HG02798 (cell line): ENCODE measurements at regions not wholly inside any gene's neighbourhood (a gene's known extent, or its start where the extent isn't known, plus 50 kb on each side); places are given as distances from the start of the nearest gene placed in this dataset.

Experiments used
- ATAC-seq: cut with Tn5 transposase; IDR thresholded peaks from one replicate; pipeline ENCODE4 v1.9.1; 2021; ENCODE audit warnings: mild to moderate bottlenecking; ENCODE audit not compliant: unreplicated experiment, poor library complexity

DNA sequence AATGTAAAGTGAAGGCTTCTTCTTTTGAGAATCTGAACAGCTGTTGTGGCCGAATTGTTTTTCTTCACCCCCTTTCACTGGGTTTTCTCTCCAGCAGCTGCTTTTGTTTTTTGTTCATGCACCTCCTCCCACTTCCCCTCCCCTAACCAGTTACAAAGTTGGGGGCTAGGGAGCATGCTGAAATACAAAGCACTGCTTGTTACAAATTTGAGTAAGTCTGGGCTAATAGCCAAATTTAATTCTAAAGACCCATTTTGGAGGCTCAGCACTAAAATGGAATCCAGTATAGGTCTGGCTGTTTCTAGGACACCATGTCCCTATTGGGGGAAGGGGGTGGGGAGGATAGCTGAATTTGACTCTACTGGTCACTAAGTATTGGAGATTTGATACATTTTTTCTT, 89.2 kb upstream of the GPM6B start:
- no peak for ATAC-seq

DNA sequence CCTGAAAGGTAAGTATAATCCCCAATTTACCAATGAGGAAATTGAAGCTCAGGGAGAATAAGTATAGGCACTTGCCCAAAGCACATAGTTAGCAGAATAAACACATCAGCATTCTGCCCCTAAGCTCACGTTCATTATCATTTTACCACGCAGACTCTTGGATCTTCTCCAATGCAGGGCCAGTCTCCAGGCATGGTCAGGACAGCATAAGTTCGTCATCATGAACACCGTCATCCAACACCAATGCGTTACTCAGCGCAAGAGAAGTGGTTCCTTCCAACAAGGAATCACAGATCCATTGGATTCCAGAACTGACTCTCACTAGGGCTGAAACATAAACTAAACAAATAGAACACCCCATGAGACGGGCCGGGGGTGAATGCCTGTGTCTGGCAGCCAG, 86.5 kb upstream of the GPM6B start:
- ATAC-seq = no peak

DNA sequence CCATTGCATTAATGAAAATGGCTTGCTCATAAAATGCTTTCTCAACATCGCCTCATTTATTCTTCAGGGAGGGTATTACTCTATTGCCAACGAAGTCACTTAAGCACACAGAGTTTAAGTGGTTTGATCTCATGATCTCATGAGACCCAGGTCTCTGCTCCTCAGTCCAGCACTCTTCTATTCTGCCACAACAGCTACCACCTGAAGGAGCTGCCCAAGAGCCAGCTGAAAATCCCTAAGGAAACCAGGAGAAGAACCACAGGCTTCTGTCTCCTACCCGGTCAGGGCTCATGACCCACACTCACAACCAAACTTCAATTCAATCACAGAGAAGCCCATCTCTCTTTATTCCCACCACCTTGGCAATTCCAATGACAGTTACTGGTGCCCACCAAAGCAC, 85.5 kb upstream of the GPM6B start:
- no peak for ATAC-seq

DNA sequence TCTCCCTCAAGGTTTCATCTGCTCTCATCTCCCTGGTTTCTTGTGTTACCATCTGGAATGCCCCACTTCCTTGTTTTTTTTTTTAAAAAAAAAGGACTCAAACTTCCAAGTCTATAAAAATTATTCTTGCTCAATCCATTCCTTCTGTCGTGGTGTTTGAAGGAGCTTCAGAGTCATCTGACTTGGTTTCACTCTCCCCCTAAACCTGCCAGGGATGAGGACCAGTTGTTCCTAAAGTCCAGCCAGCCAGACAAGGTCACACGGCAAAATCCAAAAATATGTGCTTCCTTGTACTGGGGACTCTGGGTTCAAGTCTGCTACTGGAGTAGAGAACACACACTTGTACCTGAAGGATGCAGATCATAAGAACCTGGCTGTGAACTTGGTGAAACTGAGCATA, 84.5 kb upstream of the GPM6B start:
- no peak for ATAC-seq

DNA sequence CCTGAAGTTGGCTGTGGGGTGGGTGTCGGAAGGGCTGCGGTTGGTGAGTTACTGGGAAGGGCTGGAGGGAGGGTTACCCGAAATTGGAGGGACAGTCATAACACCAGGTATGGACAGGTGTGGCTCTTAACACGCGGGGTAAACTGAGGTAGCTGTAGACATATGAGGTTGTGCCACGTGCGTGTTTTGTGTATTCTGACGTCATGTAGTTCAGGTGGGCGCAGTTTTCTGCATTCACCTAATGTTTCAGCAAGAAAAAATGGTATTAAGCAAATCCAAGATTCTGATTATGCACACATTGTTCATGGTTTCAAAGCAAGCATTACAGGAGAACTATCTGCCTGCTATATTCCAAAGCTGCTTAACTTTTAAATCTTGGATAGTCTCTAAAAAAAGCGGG, 83.5 kb upstream of the GPM6B start:
- ATAC-seq = no peak

DNA sequence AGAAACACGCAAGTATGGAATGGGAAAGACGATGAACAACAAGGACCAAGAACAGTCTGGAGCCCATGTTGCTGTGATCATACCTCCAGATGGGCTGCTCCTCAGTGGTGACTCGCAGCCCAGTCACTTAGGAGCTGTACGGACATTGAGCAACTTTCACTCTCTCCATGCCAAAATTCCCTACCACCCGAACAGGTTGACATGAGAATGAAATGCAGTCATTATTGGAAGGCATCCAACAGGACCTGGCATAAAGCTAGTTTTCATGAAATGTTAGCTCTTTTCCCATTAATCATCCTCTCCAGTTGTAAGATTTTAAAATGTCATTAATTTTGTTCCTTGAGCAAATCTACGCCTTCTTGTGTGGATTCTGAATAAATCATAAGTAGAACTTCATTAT, 82.7 kb upstream of the GPM6B start:
- ATAC-seq = no peak

DNA sequence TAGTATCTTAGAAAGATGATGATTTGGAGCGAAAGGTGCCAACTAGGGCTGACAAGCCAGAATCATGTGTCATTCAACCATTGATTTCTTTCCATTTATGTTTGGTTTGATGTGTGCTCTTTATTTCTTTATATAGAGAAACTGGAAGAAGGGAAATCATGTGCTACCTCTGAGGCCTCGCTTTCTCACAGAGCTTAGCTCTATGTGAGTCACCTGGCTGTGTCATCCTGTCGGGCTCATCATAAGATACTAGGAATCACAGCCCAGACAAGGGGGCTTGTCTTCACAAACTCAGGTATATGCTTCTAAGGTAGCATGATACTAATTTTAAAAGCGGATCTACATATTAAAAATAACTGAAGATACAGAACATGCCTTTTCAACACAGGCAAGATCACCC, 81.7 kb upstream of the GPM6B start:
- no peak for ATAC-seq

DNA sequence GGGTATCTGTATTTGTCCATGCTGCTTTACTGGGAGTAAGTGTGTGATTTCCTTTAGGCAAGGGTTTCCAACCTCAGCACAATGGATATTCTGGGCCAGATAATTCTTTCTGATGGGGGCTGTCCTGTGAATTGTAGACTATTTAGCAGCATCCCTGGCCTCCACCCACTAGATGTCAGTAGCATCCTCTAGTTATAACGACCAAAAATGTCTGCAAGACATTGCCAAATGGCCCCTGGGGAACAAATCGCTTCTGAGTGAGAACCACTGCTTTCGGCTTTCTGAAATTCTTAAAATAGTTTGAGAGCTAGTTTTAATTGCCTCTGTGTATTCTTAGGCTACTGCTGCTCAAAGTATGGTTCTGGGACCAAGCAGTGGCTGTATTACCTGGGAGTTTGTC, 81.2 kb upstream of the GPM6B start:
- ATAC-seq = peak; percentile 64

DNA sequence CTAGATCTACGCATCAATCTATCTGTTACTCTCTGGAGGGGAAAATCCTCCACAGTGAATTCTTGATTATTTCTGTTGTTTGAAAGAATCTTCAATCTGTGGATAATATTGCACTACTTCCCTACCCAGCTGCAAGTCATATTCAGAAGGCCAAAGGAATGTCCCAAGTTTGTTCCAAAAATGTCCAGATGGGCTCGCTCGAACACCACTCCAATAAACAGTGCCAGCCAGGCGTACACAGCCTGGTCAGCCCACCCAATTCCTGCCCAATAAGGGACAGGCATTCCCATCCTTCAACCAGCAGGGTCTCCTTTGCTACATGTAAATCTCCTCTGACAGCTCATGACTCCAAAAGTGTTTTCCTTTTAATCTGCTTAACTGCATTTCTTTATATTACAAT, 80.7 kb upstream of the GPM6B start:
- no peak for ATAC-seq

DNA sequence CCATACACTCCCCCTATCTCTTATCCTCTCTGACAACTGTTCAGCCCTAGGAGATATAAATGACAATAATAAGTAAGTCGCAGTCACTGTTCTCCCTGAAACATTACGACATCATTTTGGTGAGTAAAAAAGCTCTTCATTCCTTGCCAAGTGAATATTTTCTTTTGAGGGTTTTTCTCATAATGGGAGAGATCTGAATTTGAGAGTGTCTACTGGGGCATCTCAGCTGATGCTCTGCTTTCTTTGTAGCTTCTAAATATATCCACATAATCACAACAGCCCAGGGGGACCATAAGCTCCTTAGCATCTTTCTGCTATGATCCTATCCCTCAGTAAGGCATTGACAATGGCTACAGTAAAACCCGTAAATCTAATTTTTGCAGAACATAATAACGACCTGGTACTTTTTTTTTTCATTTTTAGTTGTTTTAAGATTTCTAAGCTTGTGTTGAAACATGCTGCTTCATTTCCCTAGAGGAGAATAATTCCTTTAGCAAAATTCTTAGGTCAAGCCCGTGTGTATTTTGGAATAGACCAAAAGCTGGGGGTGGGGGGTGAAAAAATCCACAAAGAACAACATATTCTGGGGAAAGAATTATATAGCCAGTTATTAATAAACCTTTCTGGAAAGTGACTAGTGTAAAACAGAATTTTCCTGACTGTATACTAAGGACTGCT, 78.1 kb upstream of the GPM6B start:
- no peak for ATAC-seq

DNA sequence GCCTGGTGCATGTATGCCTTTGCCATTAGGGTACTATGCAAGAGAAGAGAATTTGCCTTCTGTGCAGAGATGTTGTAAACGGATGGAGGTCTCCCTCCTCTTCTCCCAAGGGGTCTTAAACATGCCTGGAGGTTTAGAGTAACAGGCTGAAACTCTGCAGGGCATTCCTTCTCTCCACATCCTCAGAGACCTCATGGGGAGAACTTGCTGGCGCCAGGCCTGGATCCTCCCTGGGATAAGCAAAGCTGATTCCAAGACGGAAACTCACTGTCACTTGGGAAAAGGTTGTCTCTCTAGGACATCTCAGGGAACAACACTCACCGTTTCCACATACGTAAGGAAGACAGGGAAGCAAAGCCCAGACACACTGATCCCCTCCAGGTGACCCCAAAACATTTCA, 76.9 kb upstream of the GPM6B start:
- no peak for ATAC-seq

DNA sequence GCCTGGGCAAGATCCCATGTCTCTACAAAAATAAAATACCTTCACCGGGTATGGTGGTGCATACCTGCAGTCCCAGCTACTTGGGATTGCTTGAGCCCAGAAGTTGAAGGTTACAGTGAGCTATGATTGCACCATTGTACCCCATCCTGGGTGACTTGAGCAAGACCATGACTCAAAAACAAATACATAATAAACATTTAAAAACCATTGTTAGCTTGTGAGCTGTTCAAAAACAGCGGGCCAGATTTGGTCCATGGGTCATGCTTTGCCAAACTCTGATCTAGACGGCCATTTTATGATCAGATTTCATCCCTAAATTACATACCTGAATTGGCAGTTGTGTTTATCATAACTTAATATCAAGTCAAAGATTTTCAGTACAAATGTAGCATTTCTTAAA, 76.0 kb upstream of the GPM6B start:
- no peak for ATAC-seq

DNA sequence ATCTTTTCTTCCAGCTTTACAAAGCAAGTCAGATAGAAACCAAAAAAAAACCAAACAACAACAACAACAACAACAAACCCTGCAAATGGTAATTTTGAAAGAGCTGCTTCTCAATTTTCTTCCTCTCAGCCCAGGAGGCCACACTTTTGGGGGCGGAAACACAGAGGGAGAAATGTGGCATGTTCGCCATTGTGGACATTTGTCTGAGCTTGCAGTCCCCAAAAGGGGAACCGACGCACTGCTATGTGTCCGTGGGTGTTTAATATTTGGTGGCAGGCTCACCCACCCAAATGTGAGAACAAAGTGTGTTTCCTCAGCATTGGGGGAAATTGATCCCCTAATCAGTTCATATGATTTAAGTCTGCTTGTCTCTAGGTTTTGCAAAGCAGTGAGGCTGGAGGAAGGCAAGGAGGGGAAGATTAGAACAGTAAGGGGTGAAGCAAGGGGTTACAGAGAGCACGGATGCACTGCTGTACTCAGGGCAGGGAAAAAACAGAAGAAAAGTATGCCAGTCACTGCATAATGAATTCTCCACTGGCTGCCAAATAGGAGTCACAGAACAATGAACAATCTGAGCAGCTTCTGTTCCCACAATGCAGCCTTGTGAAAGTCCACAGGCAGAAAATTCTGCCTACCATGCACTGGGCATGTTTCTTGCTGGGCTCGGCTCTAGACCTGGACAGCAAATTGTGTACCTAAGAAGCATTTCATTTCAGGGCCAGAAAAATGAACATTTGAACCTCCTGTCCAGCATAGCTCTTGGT, 74.7 kb upstream of the GPM6B start:
- ATAC-seq = no peak

DNA sequence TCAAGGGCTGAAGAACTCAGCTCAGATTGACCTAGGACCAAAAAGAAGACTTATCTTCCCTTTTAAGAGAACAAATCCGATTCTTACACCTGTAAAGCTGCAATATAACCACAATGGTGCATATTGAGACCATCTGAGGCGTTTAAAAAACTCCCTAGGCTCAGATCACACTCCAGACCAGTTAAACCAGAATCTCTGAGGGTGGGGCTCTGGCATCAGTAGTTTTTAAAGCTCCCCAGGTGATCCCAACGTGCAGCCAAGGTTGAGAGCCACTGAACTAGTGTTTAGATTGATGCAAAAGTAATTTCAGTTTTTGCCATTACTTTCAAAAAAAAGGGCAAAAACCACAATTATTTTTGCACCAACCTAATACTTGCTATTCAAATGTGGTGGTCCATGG, 73.9 kb upstream of the GPM6B start:
- ATAC-seq = no peak

DNA sequence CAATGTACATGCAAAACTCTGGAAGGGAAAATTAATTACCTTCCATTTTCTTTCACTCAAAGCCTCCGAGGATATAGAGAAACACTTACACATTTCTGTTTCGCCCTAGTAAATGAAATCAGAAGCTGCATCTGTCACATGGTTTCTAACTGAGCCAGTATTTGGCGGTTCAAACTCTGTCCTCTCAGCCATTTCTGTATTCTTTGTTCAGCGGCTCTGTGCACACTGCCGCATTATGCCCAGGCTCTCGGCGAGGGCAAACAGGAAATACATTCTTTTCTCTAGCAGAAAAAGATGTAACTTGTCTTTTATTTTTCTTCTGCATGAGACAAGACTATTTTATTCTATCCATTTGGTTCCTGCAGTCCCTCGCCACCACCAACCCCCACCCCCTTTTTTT, 71.4 kb upstream of the GPM6B start:
- no peak for ATAC-seq

DNA sequence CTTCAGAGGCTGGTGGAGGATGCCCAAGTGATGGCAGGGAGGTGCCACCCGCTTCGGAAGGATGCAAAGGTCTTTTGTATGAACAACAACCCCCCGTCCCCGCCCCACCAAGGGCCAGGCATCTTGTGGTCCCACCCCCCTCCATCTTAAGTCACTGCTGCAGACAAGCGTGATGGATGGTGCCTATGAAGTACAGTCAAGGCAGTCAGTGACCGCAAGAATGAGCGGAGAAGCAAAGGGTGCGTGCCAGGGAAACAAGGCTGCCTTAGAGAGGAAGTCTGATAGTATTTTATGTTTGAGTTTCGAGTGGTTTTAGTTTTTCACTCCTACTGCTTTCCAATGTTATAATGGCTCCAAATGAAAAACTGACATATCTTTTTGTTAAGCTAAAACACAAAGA, 68.7 kb upstream of the GPM6B start:
- ATAC-seq = no peak

DNA sequence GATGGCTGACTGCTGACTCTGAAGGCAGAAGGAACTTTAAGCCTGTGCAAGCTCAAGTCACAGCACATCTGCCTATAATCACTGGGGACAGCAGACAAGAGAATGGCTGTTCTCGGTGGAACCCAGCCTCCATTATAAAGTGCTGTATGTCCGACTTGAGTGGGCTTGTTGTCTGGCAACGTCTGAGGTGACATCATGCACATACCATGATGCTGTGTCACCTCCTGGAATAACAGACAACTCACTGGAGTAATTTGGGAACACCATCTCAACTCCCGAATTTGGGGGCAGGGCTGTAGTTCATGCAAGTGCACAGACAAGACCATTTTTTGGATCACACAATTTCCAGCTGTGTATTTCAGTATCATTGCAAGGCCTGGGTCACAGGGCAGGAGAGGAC, 59.8 kb upstream of the GPM6B start:
- ATAC-seq = no peak

DNA sequence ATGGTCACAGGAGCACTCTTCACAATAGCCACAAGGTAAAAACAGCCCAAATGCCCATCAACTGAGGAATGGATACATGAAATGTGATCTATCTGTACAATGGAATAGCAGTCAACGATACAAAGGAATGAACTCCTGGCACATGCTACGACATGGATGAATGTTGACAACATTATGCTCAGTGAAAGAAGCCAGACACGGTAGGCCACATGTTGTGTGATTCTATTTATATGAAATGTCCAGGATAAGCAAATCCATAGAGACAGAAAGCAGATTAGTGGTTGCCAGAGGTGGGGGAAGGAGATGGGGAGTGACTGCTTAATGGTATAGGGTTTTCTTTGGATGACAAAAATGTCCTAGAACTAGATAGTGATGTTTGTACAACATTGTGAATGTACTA, 58.7 kb upstream of the GPM6B start:
- ATAC-seq = no peak

DNA sequence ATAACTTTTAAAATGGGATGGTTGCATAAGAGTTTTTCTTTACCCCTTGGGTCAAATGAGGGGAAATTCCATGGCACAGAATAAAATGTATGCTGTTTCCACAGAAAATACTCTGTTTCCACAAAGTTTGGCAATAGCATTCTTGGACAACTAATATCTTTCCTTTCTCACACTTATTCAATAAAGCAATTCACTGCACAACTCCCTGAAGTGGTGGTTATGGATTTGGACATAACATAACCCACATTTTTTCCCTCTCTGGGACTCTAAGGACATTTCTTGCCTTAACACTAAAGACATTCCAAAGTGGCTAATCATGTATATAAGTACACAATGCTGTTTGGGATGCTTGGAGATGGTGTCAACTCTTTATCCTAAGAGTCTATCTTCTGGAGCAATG, 51.7 kb upstream of the GPM6B start:
- no peak for ATAC-seq
